GM12875 (cell line): ENCODE measurements at regions not wholly inside any gene's neighbourhood (a gene's known extent, or its start where the extent isn't known, plus 50 kb on each side); places are given as distances from the start of the nearest gene placed in this dataset.

Experiments used
- H3K4me3 ChIP-seq: one replicate; pipeline ENCODE4 v1.5.1; 2011; ENCODE audit warnings: low read depth, low read length, control low read depth
- CTCF ChIP-seq: IDR thresholded peaks from 2 replicates; pipeline ENCODE4 v1.5.1; 2011; ENCODE audit warnings: low read depth, mild to moderate bottlenecking, control low read depth, inconsistent platforms, low read length, moderate library complexity, borderline replicate concordance; ENCODE audit not compliant: insufficient read depth

GRCh38 chr14:87115234-87115633 is 877.7 kb downstream of the GALC start:
- H3K4me3 ChIP-seq, result no peak overlapping the region
- TF ChIP-seq CTCF, result no peak

GRCh38 chr14:87113286-87113685 is 879.7 kb downstream of the GALC start:
- H3K4me3 ChIP-seq, result no peak overlapping the region
- TF ChIP-seq CTCF, result no peak

DNA sequence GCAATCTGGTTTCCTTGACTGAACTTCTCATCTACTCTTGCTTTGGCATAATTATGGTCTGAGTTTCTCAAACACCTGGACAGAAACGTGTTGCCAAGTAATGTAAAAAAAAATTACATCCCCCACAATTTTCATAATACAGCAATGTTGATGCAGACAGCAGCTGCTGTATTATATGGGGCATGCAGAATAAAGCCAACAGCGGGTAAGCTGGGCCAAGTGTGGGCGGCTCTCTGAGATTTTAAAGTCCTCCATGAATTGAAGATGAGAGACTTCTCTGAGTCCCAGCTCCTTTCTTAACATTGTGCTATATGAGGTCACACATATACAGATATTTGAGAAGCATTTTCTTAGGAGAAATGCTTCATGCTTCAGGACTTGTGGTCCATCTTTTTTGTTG is 881.2 kb downstream of the GALC start:
- no peak overlapping the region for H3K4me3 ChIP-seq
- TF ChIP-seq CTCF, result no peak

GRCh38 chr14:87111126-87111525 is 881.9 kb downstream of the GALC start:
- no peak for TF ChIP-seq CTCF
- no peak overlapping the region for H3K4me3 ChIP-seq

- no peak overlapping the region for H3K4me3 ChIP-seq
- no peak for TF ChIP-seq CTCF
These were observed 883.7 kb downstream of the GALC start for GRCh38 chr14:87109271-87109670.

GRCh38 chr14:87108726-87109125 is 884.3 kb downstream of the GALC start:
- no peak for TF ChIP-seq CTCF
- no peak overlapping the region for H3K4me3 ChIP-seq

- no peak overlapping the region for H3K4me3 ChIP-seq
- TF ChIP-seq CTCF, result no peak
These were observed 890.1 kb downstream of the GALC start for GRCh38 chr14:87102811-87103378.
